Smooth muscle cell (in vitro differentiated cells): ENCODE measurements at regions not wholly inside any gene's neighbourhood (a gene's known extent, or its start where the extent isn't known, plus 50 kb on each side); places are given as distances from the start of the nearest gene placed in this dataset. TPM values are rescaled to one million over a fixed set of nuclear protein-coding genes. Genes with fewer than 3 reads are reported as not detected.

Source experiments
- DNase-seq: peaks from one replicate; lab custom pipeline; 2025; ENCODE audit not compliant: unreplicated experiment; lab: John Stamatoyannopoulos, UW
- H2AFZ ChIP-seq: fragments of 200-600 bp; sonication (generic); 2 replicates; pipeline ENCODE4 v1.6.0; 2016; ENCODE audit warnings: antibody characterized with exemption, low read depth, mild to moderate bottlenecking
- H3F3A ChIP-seq: fragments of 200-600 bp; sonication (generic); 2 replicates; pipeline ENCODE4 v1.6.0; 2017; ENCODE audit warnings: antibody characterized with exemption, low read depth
- H3K27ac ChIP-seq: fragments of 200-600 bp; sonication (generic); 2 replicates; pipeline ENCODE4 v1.5.1; 2016; ENCODE audit warnings: low read depth, mild to moderate bottlenecking
- H3K27me3 ChIP-seq: fragments of 200-600 bp; sonication (generic); 2 replicates; pipeline ENCODE4 v1.6.1; 2016; ENCODE audit warnings: low read depth, mild to moderate bottlenecking
- H3K36me3 ChIP-seq: fragments of 200-600 bp; sonication (generic); 2 replicates; pipeline ENCODE4 v1.5.1; 2016; ENCODE audit warnings: low read depth
- H3K4me1 ChIP-seq: fragments of 200-600 bp; sonication (generic); 2 replicates; pipeline ENCODE4 v1.5.1; 2016; ENCODE audit warnings: low read depth
- H3K4me2 ChIP-seq: fragments of 200-600 bp; sonication (generic); 2 replicates; pipeline ENCODE4 v1.6.0; 2016; ENCODE audit warnings: mild to moderate bottlenecking
- H3K4me3 ChIP-seq: fragments of 200-600 bp; sonication (generic); 2 replicates; pipeline ENCODE4 v1.5.1; 2016; ENCODE audit warnings: mild to moderate bottlenecking
- H3K79me2 ChIP-seq: fragments of 200-600 bp; sonication (generic); 2 replicates; pipeline ENCODE4 v1.6.0; 2016; ENCODE audit warnings: low read depth, mild to moderate bottlenecking
- H3K9ac ChIP-seq: fragments of 200-600 bp; sonication (generic); 2 replicates; pipeline ENCODE4 v1.6.0; 2016; ENCODE audit warnings: low read depth
- H3K9me3 ChIP-seq: fragments of 200-600 bp; sonication (generic); replicated peaks from 2 replicates; pipeline ENCODE4 v1.5.1; 2016; ENCODE audit warnings: low read depth
- H4K20me1 ChIP-seq: fragments of 200-600 bp; sonication (generic); 2 replicates; pipeline ENCODE4 v1.6.0; 2016; ENCODE audit warnings: low read depth
- CTCF ChIP-seq: fragments of 200-600 bp; sonication (generic); IDR thresholded peaks from 2 replicates; pipeline ENCODE4 v1.5.1; 2017; ENCODE audit warnings: borderline replicate concordance, mild to moderate bottlenecking, antibody characterized with exemption; ENCODE audit not compliant: insufficient read depth, poor library complexity, severe bottlenecking
- WGBS: methylation state at CpG from one replicate; pipeline ENCODE4 v1.1.7; 2016; ENCODE audit warnings: low lambda C conversion rate; 5-methylcytosine and 5-hydroxymethylcytosine counted together
- microRNA-seq: library from miRNA; unstranded; fragments of <30 nt; microRNA quantifications from one replicate; pipeline ENCODE4, GENCODE V29; 2016; ENCODE audit warnings: borderline number of aligned reads
- small RNA-seq: library from RNA; depleted of rRNA; stranded (forward); fragments of <200 nt; gene quantifications from one replicate; pipeline ENCODE3, GENCODE V24; 2014

GRCh38 chr3:31479431-31479830, 53.3 kb upstream of the STT3B start:
- Histone ChIP-seq H3K4me3 (no peak overlapping the region), H2AFZ (no peak overlapping the region), H3F3A (no peaks in the 10 kb centered on the region), H3K79me2 (no peaks in the 10 kb centered on the region), H3K4me1 (no peaks in the 10 kb centered on the region), H3K9ac (no peak overlapping the region), H4K20me1 (no peaks in the 10 kb centered on the region), H3K27ac (no peak overlapping the region), H3K4me2 (no peak overlapping the region), H3K36me3 (no peaks in the 10 kb centered on the region), H3K9me3 (no peaks in the 10 kb centered on the region), H3K27me3 (no peaks in the 10 kb centered on the region)
- no peak for TF ChIP-seq CTCF
- no peak for DNase-seq
- 100% methylated on average over 1 of the region's 1 CpG for WGBS

GRCh38 chr3:31481697-31482096, 51.0 kb upstream of the STT3B start:
- Histone ChIP-seq H3K27me3 (no peaks in the 10 kb centered on the region), H3K9ac (no peak overlapping the region), H4K20me1 (no peaks in the 10 kb centered on the region), H3K9me3 (no peaks in the 10 kb centered on the region), H3F3A (no peaks in the 10 kb centered on the region), H3K27ac (no peak overlapping the region), H2AFZ (no peak overlapping the region), H3K79me2 (no peaks in the 10 kb centered on the region), H3K4me1 (no peaks in the 10 kb centered on the region), H3K4me3 (no peak overlapping the region), H3K36me3 (no peaks in the 10 kb centered on the region), H3K4me2 (no peak overlapping the region)
- TF ChIP-seq CTCF, result no peak
- 66% methylated on average over 3 of the region's 3 CpGs for WGBS
- DNase-seq, result no peak

- Histone ChIP-seq H3K36me3 (no peaks in the 10 kb centered on the region), H3K9ac (no peak overlapping the region), H2AFZ (no peak overlapping the region), H3K9me3 (no peaks in the 10 kb centered on the region), H3K4me2 (no peak overlapping the region), H3K27ac (no peak overlapping the region), H3F3A (no peaks in the 10 kb centered on the region), H4K20me1 (no peaks in the 10 kb centered on the region), H3K4me1 (no peaks in the 10 kb centered on the region), H3K79me2 (no peaks in the 10 kb centered on the region), H3K27me3 (no peaks in the 10 kb centered on the region), H3K4me3 (no peak overlapping the region)
- no peak for TF ChIP-seq CTCF
- no peak for DNase-seq
- WGBS, result 89% methylated on average over 3 of the region's 3 CpGs
Observed at GRCh38 chr3:31482493-31483200, 50.1 kb upstream of the STT3B start.

Small RNA genes in the stretch of these regions (microRNA-seq; reads per million reads assigned to microRNA genes)
- 121 reads per million, percentile 58 among the genes with 10 or more reads in this experiment for gene MIR466

Small RNA genes in the stretch of these regions (small RNA-seq; reads per million reads assigned to genes)
- gene MIR466, result not detected
- not detected for gene RNA5SP127
